OCI-LY3 (cell line): ENCODE measurements at regions not wholly inside any gene's neighbourhood (a gene's known extent, or its start where the extent isn't known, plus 50 kb on each side); places are given as distances from the start of the nearest gene placed in this dataset.

ENCODE experiments used
- H2AFZ ChIP-seq: fragments of 200-600, 300-600 bp; shearing (Covaris generic); 2 replicates; pipeline ENCODE4 v1.6.0; 2014; ENCODE audit warnings: antibody characterized with exemption, low read depth, low read length
- H3K27ac ChIP-seq: fragments of 200-600, 300-600 bp; sonication (generic); 2 replicates; pipeline ENCODE4 v1.5.1; 2014; ENCODE audit warnings: mild to moderate bottlenecking, low read length, moderate library complexity, mixed read lengths
- H3K27me3 ChIP-seq: fragments of 200-600, 300-600 bp; sonication (generic); 2 replicates; pipeline ENCODE4 v1.6.1; 2014; ENCODE audit warnings: low read depth, low read length, mixed read lengths
- H3K36me3 ChIP-seq: fragments of 200-600, 300-600 bp; sonication (generic); replicated peaks from 2 replicates; pipeline ENCODE3; 2014; ENCODE audit warnings: low read depth, low read length, mixed read lengths
- H3K4me1 ChIP-seq: fragments of 300-600, 200-600 bp; sonication (generic); 2 replicates; pipeline ENCODE4 v1.6.1; 2014; ENCODE audit warnings: low read length, mixed read lengths
- H3K4me2 ChIP-seq: fragments of 200-600, 300-600 bp; sonication (generic); 2 replicates; pipeline ENCODE4 v1.6.1; 2014; ENCODE audit warnings: low read length, mixed read lengths
- H3K4me3 ChIP-seq: fragments of 300-600, 200-600 bp; sonication (generic); 2 replicates; pipeline ENCODE4 v1.5.1; 2014; ENCODE audit warnings: antibody characterized with exemption, mild to moderate bottlenecking, low read length, moderate library complexity
- H3K79me2 ChIP-seq: fragments of 300-600, 200-600 bp; shearing (Covaris generic); 2 replicates; pipeline ENCODE4 v1.6.1; 2014; ENCODE audit warnings: mild to moderate bottlenecking, low read length, mixed read lengths
- H3K9ac ChIP-seq: fragments of 300-600, 200-600 bp; shearing (Covaris generic); 2 replicates; pipeline ENCODE4 v1.6.0; 2014; ENCODE audit warnings: mild to moderate bottlenecking, low read length, moderate library complexity
- H3K9me3 ChIP-seq: fragments of 200-600, 300-600 bp; shearing (Covaris generic); 2 replicates; pipeline ENCODE4 v1.6.1; 2014; ENCODE audit warnings: low read length, mixed read lengths; ENCODE audit not compliant: insufficient read depth
- H4K20me1 ChIP-seq: fragments of 200-600, 300-600 bp; sonication (generic); 2 replicates; pipeline ENCODE4 v1.6.1; 2016; ENCODE audit warnings: low read length, mixed read lengths; ENCODE audit not compliant: insufficient read depth
- EZH2phosphoT487 ChIP-seq: fragments of 200-600 bp; shearing (Covaris generic); IDR thresholded peaks from 2 replicates; pipeline ENCODE4 v1.6.1; 2018; ENCODE audit warnings: antibody characterized with exemption, mixed run types, low read depth
- TF ChIP-seq, protein P1 (sequence below): fragments of 200-600, 300-600 bp; sonication (generic); IDR thresholded peaks from 2 replicates; pipeline ENCODE4 v1.5.1; 2014; ENCODE audit warnings: antibody characterized with exemption, low read length, low read depth

GRCh38 chr17:70882504-70882903 lies 713.2 kb downstream of the KCNJ2 start:
- no peaks in the 10 kb centered on the region for H3K36me3 ChIP-seq
- H4K20me1 ChIP-seq, result no peaks in the 10 kb centered on the region
- no peak overlapping the region for H3K4me2 ChIP-seq
- H2AFZ ChIP-seq, result no peak overlapping the region
- H3K79me2 ChIP-seq, result no peaks in the 10 kb centered on the region
- no peak overlapping the region for H3K27ac ChIP-seq
- H3K9ac ChIP-seq, result no peak overlapping the region
- H3K9me3 ChIP-seq, result no peaks in the 10 kb centered on the region
- no peaks in the 10 kb centered on the region for H3K27me3 ChIP-seq
- no peaks in the 10 kb centered on the region for H3K4me1 ChIP-seq
- TF ChIP-seq, protein P1, sequence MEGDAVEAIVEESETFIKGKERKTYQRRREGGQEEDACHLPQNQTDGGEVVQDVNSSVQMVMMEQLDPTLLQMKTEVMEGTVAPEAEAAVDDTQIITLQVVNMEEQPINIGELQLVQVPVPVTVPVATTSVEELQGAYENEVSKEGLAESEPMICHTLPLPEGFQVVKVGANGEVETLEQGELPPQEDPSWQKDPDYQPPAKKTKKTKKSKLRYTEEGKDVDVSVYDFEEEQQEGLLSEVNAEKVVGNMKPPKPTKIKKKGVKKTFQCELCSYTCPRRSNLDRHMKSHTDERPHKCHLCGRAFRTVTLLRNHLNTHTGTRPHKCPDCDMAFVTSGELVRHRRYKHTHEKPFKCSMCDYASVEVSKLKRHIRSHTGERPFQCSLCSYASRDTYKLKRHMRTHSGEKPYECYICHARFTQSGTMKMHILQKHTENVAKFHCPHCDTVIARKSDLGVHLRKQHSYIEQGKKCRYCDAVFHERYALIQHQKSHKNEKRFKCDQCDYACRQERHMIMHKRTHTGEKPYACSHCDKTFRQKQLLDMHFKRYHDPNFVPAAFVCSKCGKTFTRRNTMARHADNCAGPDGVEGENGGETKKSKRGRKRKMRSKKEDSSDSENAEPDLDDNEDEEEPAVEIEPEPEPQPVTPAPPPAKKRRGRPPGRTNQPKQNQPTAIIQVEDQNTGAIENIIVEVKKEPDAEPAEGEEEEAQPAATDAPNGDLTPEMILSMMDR, result no peak
- no peak for TF ChIP-seq EZH2phosphoT487
- no peak overlapping the region for H3K4me3 ChIP-seq

- no peaks in the 10 kb centered on the region for H3K79me2 ChIP-seq
- no peaks in the 10 kb centered on the region for H3K36me3 ChIP-seq
- no peak overlapping the region for H2AFZ ChIP-seq
- no peaks in the 10 kb centered on the region for H3K4me1 ChIP-seq
- no peak overlapping the region for H3K27ac ChIP-seq
- H3K27me3 ChIP-seq, result no peaks in the 10 kb centered on the region
- H3K4me2 ChIP-seq, result no peak overlapping the region
- H3K4me3 ChIP-seq, result no peak overlapping the region
- no peak for TF ChIP-seq EZH2phosphoT487
- TF ChIP-seq, protein P1, result no peak
- H3K9ac ChIP-seq, result no peak overlapping the region
- H3K9me3 ChIP-seq, result no peaks in the 10 kb centered on the region
- no peaks in the 10 kb centered on the region for H4K20me1 ChIP-seq
Measured at GRCh38 chr17:70886648-70887047, 717.3 kb downstream of the KCNJ2 start.

GRCh38 chr17:70888324-70888723 lies 719.0 kb downstream of the KCNJ2 start:
- TF ChIP-seq, protein P1, result no peak
- no peak for TF ChIP-seq EZH2phosphoT487
- Histone ChIP-seq H3K9ac (no peak overlapping the region), H4K20me1 (no peaks in the 10 kb centered on the region), H3K4me1 (no peaks in the 10 kb centered on the region), H3K4me3 (no peak overlapping the region), H3K9me3 (no peaks in the 10 kb centered on the region), H3K27me3 (no peaks in the 10 kb centered on the region), H3K27ac (no peak overlapping the region), H3K79me2 (no peaks in the 10 kb centered on the region), H3K4me2 (no peak overlapping the region), H3K36me3 (no peaks in the 10 kb centered on the region), H2AFZ (no peak overlapping the region)

- H3K4me2 ChIP-seq, result no peak overlapping the region
Measured at GRCh38 chr17:70891306-70891705, 722.0 kb downstream of the KCNJ2 start.

More at GRCh38 chr17:70891306-70891705, 722.0 kb downstream of the KCNJ2 start:
- TF ChIP-seq, protein P1, result no peak
- no peak for TF ChIP-seq EZH2phosphoT487
- Histone ChIP-seq H3K4me1 (no peaks in the 10 kb centered on the region), H2AFZ (no peak overlapping the region), H4K20me1 (no peaks in the 10 kb centered on the region), H3K4me3 (no peak overlapping the region), H3K9ac (no peak overlapping the region), H3K36me3 (no peaks in the 10 kb centered on the region), H3K79me2 (no peaks in the 10 kb centered on the region), H3K27ac (no peak overlapping the region), H3K9me3 (no peaks in the 10 kb centered on the region), H3K27me3 (no peaks in the 10 kb centered on the region)
